Activated T-cell treated with anti-CD3 and anti-CD28 coated beads, Interleukin-2, amount 50 U/mL, for 72 hours (primary cell): ENCODE measurements at regions not wholly inside any gene's neighbourhood (a gene's known extent, or its start where the extent isn't known, plus 50 kb on each side); places are given as distances from the start of the nearest gene placed in this dataset.

Source experiments
- ATAC-seq, 2 donors: fragments of 150-1000 bp; cut with Tn5 transposase; replicated peaks in 1 of 2; 2 replicates each; pipeline ENCODE4 v1.10.0; 2021; ENCODE audit warnings: moderate library complexity in 2 of 2, mild to moderate bottlenecking in 1 of 2
- DNase-seq, 2 donors: peaks; one replicate each; pipeline ENCODE4 v3.0.0; 2021 to 2022; ENCODE audit warnings: mixed read lengths in 1 of 2
- H3K27ac Mint-ChIP-seq: one replicate; pipeline ENCODE4 v1.8.0; 2022; ENCODE audit warnings: mild to moderate bottlenecking, moderate library complexity, mixed read lengths
- H3K27me3 Mint-ChIP-seq: one replicate; pipeline ENCODE4 v1.8.0; 2022; ENCODE audit warnings: low read depth, mixed read lengths
- H3K36me3 Mint-ChIP-seq, 2 donors: one replicate each; pipeline ENCODE4 v1.8.0; 2022; ENCODE audit warnings: mixed read lengths in 2 of 2, mild to moderate bottlenecking in 1 of 2; ENCODE audit not compliant: insufficient read depth in 2 of 2
- H3K4me1 Mint-ChIP-seq: one replicate; pipeline ENCODE4 v1.8.0; 2022; ENCODE audit warnings: low read depth, mixed read lengths
- H3K4me3 Mint-ChIP-seq, 2 donors: one replicate each; pipeline ENCODE4 v1.8.0; 2022; ENCODE audit warnings: mild to moderate bottlenecking in 2 of 2, mixed read lengths in 2 of 2, moderate library complexity in 2 of 2
- H3K9me3 Mint-ChIP-seq, 2 donors: one replicate each; pipeline ENCODE4 v1.8.0; 2022; ENCODE audit warnings: mixed read lengths in 2 of 2

GRCh38 chr5:152813526-152813925 lies 408.4 kb upstream of the NMUR2 start:
- ATAC-seq: no peak
- Mint-ChIP-seq H3K36me3 (no peaks in the 10 kb centered on the region), H3K4me1 (no peaks in the 10 kb centered on the region), H3K4me3 (no peak overlapping the region), H3K27ac (no peak overlapping the region), H3K27me3 (no peaks in the 10 kb centered on the region), H3K9me3 (peaks cover 6% of the 10 kb centered on the region in 2 donors)
- DNase-seq: no peak

- Mint-ChIP-seq H3K36me3 (no peaks in the 10 kb centered on the region), H3K27me3 (no peaks in the 10 kb centered on the region), H3K4me1 (no peaks in the 10 kb centered on the region), H3K9me3 (peaks cover 4 to 6% of the 10 kb centered on the region in 2 donors), H3K27ac (no peak overlapping the region), H3K4me3 (no peak overlapping the region)
- ATAC-seq (no peak), DNase-seq (no peak)
These were observed 414.8 kb upstream of the NMUR2 start for GRCh38 chr5:152819891-152820290.

- H3K4me3 Mint-ChIP-seq: no peak overlapping the region
- ATAC-seq (no peak), DNase-seq (no peak)
- no peak overlapping the region for H3K27ac Mint-ChIP-seq
- no peaks in the 10 kb centered on the region for H3K4me1 Mint-ChIP-seq
- H3K9me3 Mint-ChIP-seq: peaks cover 8 to 9% of the 10 kb centered on the region in 2 donors
- H3K27me3 Mint-ChIP-seq: no peaks in the 10 kb centered on the region
- H3K36me3 Mint-ChIP-seq: no peaks in the 10 kb centered on the region
These were observed 419.2 kb upstream of the NMUR2 start for GRCh38 chr5:152824316-152824715.

GRCh38 chr5:152838241-152838786 lies 433.2 kb upstream of the NMUR2 start:
- Mint-ChIP-seq H3K27me3 (no peaks in the 10 kb centered on the region), H3K9me3 (peaks cover 0 to 3% of the 10 kb centered on the region in 2 donors), H3K4me1 (no peaks in the 10 kb centered on the region), H3K27ac (no peak overlapping the region), H3K4me3 (no peak overlapping the region), H3K36me3 (no peaks in the 10 kb centered on the region)
- ATAC-seq (no peak), DNase-seq (no peak)

GRCh38 chr5:152844713-152845112 lies 439.6 kb upstream of the NMUR2 start:
- H3K9me3 Mint-ChIP-seq: peaks cover 5 to 6% of the 10 kb centered on the region in 2 donors

GRCh38 chr5:152853361-152853760 lies 448.3 kb upstream of the NMUR2 start:
- no peaks in the 10 kb centered on the region for H3K27me3 Mint-ChIP-seq
- no peak for DNase-seq
- H3K9me3 Mint-ChIP-seq: peaks cover 3 to 9% of the 10 kb centered on the region in 2 donors
- H3K4me3 Mint-ChIP-seq: no peak overlapping the region
- H3K36me3 Mint-ChIP-seq: no peaks in the 10 kb centered on the region
- no peaks in the 10 kb centered on the region for H3K4me1 Mint-ChIP-seq
- no peak for ATAC-seq
- H3K27ac Mint-ChIP-seq: no peak overlapping the region

More at GRCh38 chr5:152844713-152845112, 439.6 kb upstream of the NMUR2 start:
- H3K36me3 Mint-ChIP-seq: no peaks in the 10 kb centered on the region
- no peaks in the 10 kb centered on the region for H3K27me3 Mint-ChIP-seq
- no peak overlapping the region for H3K27ac Mint-ChIP-seq
- no peak for DNase-seq
- H3K4me1 Mint-ChIP-seq: no peaks in the 10 kb centered on the region
- H3K4me3 Mint-ChIP-seq: no peak overlapping the region
- ATAC-seq: no peak

- no peaks in the 10 kb centered on the region for H3K36me3 Mint-ChIP-seq
- H3K4me3 Mint-ChIP-seq: no peak overlapping the region
- peaks cover 0 to 7% of the 10 kb centered on the region in 2 donors for H3K9me3 Mint-ChIP-seq
These were observed 450.4 kb upstream of the NMUR2 start for GRCh38 chr5:152855441-152855840.

GRCh38 chr5:152861231-152861630 lies 456.2 kb upstream of the NMUR2 start:
- Mint-ChIP-seq H3K4me1 (no peaks in the 10 kb centered on the region), H3K9me3 (peaks cover 0 to 6% of the 10 kb centered on the region in 2 donors), H3K4me3 (no peak overlapping the region), H3K27ac (no peak overlapping the region), H3K36me3 (no peaks in the 10 kb centered on the region), H3K27me3 (no peaks in the 10 kb centered on the region)
- ATAC-seq (no peak), DNase-seq (no peak)

More at GRCh38 chr5:152855441-152855840, 450.4 kb upstream of the NMUR2 start:
- no peak for DNase-seq
- ATAC-seq: no peak
- H3K4me1 Mint-ChIP-seq: no peaks in the 10 kb centered on the region
- H3K27ac Mint-ChIP-seq: no peak overlapping the region
- no peaks in the 10 kb centered on the region for H3K27me3 Mint-ChIP-seq

GRCh38 chr5:152864447-152864846 lies 459.4 kb upstream of the NMUR2 start:
- Mint-ChIP-seq H3K27ac (no peak overlapping the region), H3K4me1 (no peaks in the 10 kb centered on the region), H3K27me3 (no peaks in the 10 kb centered on the region), H3K9me3 (peaks cover 3 to 6% of the 10 kb centered on the region in 2 donors), H3K36me3 (no peaks in the 10 kb centered on the region), H3K4me3 (no peak overlapping the region)
- ATAC-seq (no peak), DNase-seq (no peak)

- no peak overlapping the region for H3K27ac Mint-ChIP-seq
- no peaks in the 10 kb centered on the region for H3K4me1 Mint-ChIP-seq
- H3K9me3 Mint-ChIP-seq: peaks cover 3 to 6% of the 10 kb centered on the region in 2 donors
- H3K4me3 Mint-ChIP-seq: no peak overlapping the region
- no peaks in the 10 kb centered on the region for H3K27me3 Mint-ChIP-seq
- ATAC-seq (no peak), DNase-seq (no peak)
- no peaks in the 10 kb centered on the region for H3K36me3 Mint-ChIP-seq
These were observed 459.9 kb upstream of the NMUR2 start for GRCh38 chr5:152864991-152865390.

GRCh38 chr5:152869971-152870370 lies 464.9 kb upstream of the NMUR2 start:
- no peaks in the 10 kb centered on the region for H3K36me3 Mint-ChIP-seq
- DNase-seq (no peak), ATAC-seq (no peak)
- H3K9me3 Mint-ChIP-seq: peaks cover 2 to 5% of the 10 kb centered on the region in 2 donors
- no peak overlapping the region for H3K4me3 Mint-ChIP-seq
- H3K27me3 Mint-ChIP-seq: no peaks in the 10 kb centered on the region
- no peaks in the 10 kb centered on the region for H3K4me1 Mint-ChIP-seq
- no peak overlapping the region for H3K27ac Mint-ChIP-seq

GRCh38 chr5:152882621-152883020 lies 477.5 kb upstream of the NMUR2 start:
- Mint-ChIP-seq H3K4me1 (no peaks in the 10 kb centered on the region), H3K4me3 (no peak overlapping the region), H3K9me3 (peaks cover 5 to 10% of the 10 kb centered on the region in 2 donors), H3K36me3 (no peaks in the 10 kb centered on the region), H3K27ac (no peak overlapping the region), H3K27me3 (no peaks in the 10 kb centered on the region)
- ATAC-seq (no peak), DNase-seq (no peak)

- ATAC-seq (no peak), DNase-seq (no peak)
- Mint-ChIP-seq H3K36me3 (no peaks in the 10 kb centered on the region), H3K4me1 (no peaks in the 10 kb centered on the region), H3K27ac (no peak overlapping the region), H3K4me3 (no peak overlapping the region), H3K27me3 (no peaks in the 10 kb centered on the region), H3K9me3 (peaks cover 5 to 10% of the 10 kb centered on the region in 2 donors)
These were observed 478.1 kb upstream of the NMUR2 start for GRCh38 chr5:152883066-152883775.

- Mint-ChIP-seq H3K4me1 (no peaks in the 10 kb centered on the region), H3K27ac (no peak overlapping the region)
- ATAC-seq: no peak
These were observed 478.9 kb upstream of the NMUR2 start for GRCh38 chr5:152884006-152884405.

More at GRCh38 chr5:152884006-152884405, 478.9 kb upstream of the NMUR2 start:
- DNase-seq: no peak
- H3K27me3 Mint-ChIP-seq: no peaks in the 10 kb centered on the region
- H3K36me3 Mint-ChIP-seq: no peaks in the 10 kb centered on the region
- H3K4me3 Mint-ChIP-seq: no peak overlapping the region
- H3K9me3 Mint-ChIP-seq: peaks cover 5 to 10% of the 10 kb centered on the region in 2 donors
